GM20000 (cell line): ENCODE measurements at regions not wholly inside any gene's neighbourhood (a gene's known extent, or its start where the extent isn't known, plus 50 kb on each side); places are given as distances from the start of the nearest gene placed in this dataset.
"Not testable (repeated sequence)": the region's sequence is repeated elsewhere in the genome, so short reads cannot be mapped to it uniquely, and the experiment has no call there.

Experiments
- DNase-seq: peaks from one replicate; pipeline ENCODE4 v3.0.0; 2012; ENCODE audit warnings: low spot score
- TF ChIP-seq, protein P1 (sequence below): IDR thresholded peaks from 2 replicates; pipeline ENCODE4 v1.5.1; 2012; ENCODE audit warnings: mild to moderate bottlenecking, control low read depth; ENCODE audit errors: extremely low read depth, missing control alignments

GRCh38 chr7:68888971-68889385 is 709.3 kb upstream of the AUTS2 start:
- TF ChIP-seq, protein P1, sequence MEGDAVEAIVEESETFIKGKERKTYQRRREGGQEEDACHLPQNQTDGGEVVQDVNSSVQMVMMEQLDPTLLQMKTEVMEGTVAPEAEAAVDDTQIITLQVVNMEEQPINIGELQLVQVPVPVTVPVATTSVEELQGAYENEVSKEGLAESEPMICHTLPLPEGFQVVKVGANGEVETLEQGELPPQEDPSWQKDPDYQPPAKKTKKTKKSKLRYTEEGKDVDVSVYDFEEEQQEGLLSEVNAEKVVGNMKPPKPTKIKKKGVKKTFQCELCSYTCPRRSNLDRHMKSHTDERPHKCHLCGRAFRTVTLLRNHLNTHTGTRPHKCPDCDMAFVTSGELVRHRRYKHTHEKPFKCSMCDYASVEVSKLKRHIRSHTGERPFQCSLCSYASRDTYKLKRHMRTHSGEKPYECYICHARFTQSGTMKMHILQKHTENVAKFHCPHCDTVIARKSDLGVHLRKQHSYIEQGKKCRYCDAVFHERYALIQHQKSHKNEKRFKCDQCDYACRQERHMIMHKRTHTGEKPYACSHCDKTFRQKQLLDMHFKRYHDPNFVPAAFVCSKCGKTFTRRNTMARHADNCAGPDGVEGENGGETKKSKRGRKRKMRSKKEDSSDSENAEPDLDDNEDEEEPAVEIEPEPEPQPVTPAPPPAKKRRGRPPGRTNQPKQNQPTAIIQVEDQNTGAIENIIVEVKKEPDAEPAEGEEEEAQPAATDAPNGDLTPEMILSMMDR, result no peak
- DNase-seq, result no peak

DNA sequence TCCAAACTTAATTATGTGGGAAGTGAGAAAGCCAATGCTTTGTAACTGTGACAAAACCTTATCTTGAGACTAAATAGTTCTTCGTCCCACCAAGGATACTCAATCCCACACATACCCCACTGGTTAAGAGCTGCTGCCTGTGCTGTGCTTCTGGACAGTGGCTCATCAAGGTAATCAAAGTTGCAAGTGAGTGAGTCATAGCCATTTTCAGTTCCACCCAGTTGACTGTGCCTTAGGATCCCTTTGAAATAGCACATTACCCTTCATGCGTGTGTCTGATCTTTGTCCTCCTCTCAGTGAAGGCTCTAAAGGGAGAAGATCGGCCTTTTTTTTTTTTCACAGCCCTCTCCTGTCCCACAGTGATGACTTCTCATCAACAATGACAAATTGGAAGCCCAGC is 706.0 kb upstream of the AUTS2 start:
- TF ChIP-seq, protein P1, result no peak
- DNase-seq, result no peak

- TF ChIP-seq, protein P1, result no peak
- no peak for DNase-seq
These were observed 704.9 kb upstream of the AUTS2 start for GRCh38 chr7:68893411-68893810.

DNA sequence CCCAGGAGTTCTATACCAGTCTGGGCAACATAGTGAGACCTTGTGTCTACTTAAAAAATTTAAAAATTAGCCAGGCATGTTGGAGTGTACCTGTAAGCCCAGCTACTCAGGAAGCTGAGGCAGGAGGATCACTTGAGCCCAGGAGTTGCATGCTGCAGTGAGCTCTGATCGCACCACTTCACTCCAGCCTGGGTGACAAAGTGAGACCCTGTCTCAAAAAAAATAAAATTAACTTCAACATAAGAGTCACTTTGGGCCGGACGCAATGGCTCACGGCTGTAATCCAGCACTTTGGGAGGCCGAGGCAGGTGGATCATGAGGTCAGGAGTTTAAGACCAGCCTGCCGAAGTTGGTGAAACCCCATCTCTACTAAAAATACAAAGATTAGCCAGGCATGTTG is 699.1 kb upstream of the AUTS2 start:
- not testable (repeated sequence) for DNase-seq

DNA sequence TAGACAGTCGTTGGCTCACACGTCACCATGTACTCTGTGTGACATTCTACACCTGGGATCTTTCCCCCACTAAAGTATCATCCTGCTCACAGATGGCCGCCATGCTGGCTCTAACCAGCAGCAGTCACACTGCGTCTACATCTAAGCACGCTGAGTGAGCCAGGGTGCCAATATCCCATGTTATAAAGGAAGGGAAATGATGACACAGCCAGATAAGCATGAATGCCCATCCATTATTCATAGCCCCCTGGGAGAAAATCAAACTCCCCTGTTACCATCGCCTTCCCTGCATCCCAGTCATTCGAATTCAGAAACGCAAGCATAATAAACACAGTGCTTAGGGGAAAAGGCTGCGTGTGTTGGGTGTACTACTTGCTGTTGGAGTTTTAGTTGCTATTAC is 698.2 kb upstream of the AUTS2 start:
- TF ChIP-seq, protein P1, result no peak

DNA sequence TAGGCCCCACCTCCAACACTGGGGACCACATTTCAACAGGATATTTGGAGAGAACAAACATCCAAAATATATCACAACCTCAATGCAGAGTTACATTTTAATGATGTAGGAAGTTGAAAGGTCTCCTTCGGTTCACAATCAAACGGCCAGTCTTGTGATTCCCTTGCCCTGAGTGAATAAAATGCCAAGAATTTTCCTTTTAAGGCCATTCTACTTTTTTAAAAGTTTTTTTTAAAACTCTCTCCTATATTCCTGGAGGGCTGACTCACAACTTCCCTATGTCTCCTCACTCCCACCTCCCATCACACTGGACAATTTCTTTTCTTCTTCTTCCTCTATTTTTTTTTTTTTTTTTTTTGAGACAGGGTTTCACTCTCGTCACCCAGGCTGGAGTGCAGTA is 693.6 kb upstream of the AUTS2 start:
- TF ChIP-seq, protein P1, result no peak
- DNase-seq, result no peak

More for the DNA sequence above, 698.2 kb upstream of the AUTS2 start:
- DNase-seq, result no peak

- TF ChIP-seq, protein P1, result no peak
These were observed 686.5 kb upstream of the AUTS2 start for GRCh38 chr7:68911754-68912153.

GRCh38 chr7:68914006-68914405 is 684.3 kb upstream of the AUTS2 start:
- DNase-seq, result no peak
- TF ChIP-seq, protein P1, result no peak

More at GRCh38 chr7:68911754-68912153, 686.5 kb upstream of the AUTS2 start:
- no peak for DNase-seq
